K562 (cell line): ENCODE measurements at regions not wholly inside any gene's neighbourhood (a gene's known extent, or its start where the extent isn't known, plus 50 kb on each side); places are given as distances from the start of the nearest gene placed in this dataset.

Experiments
- ATAC-seq: fragments of 200-7000 bp; cut with Tn5 transposase; 3 replicates; pipeline ENCODE4 v1.9.1; 2020; ENCODE audit warnings: moderate library complexity
- BruUV-seq: library from RNA; stranded (reverse); fragments of 400-500 nt; replicated peaks from 2 replicates; lab custom pipeline; 2021; lab: Mats Ljungman, UMichigan
- CTCF ChIA-PET: fragments of 300-600 bp; formaldehyde crosslinking; extraction: SDS; loops from one replicate; lab custom pipeline; 2021; ENCODE audit warnings: low intra/inter-chr PET ratio; lab: Yijun Ruan, JAX
- POLR2A ChIA-PET: fragments of 300-600, 350-650 bp; sonication (Branson Sonifier 250); formaldehyde crosslinking; extraction: SDS; loops from one replicate; lab custom pipeline; 2021; ENCODE audit warnings: antibody characterized with exemption, inconsistent platforms; lab: Yijun Ruan, JAX
- DNase-seq, 4 experiments: peaks; one replicate each; pipeline versions ENCODE4 v3.0.0 to v3.0.0-alpha.2; 2011 to 2018; ENCODE audit warnings: low spot score in 3 of 4, mixed read lengths in 3 of 4; ENCODE audit errors: extremely low read depth in 1 of 4
- FAIRE-seq: peaks from 2 replicates; lab custom pipeline; 2011; peaks lifted over from hg19 to GRCh38; lab: Jason Lieb, UNC
- H2AFZ ChIP-seq: 2 replicates; pipeline ENCODE4 v1.6.0; 2011; ENCODE audit warnings: low read depth, low read length, control low read depth, inconsistent platforms
- H3K27ac ChIP-seq: fragments of 200-600 bp; 3 replicates; pipeline ENCODE4 v1.8.0; 2011; ENCODE audit warnings: low read depth, mild to moderate bottlenecking, control low read depth, inconsistent platforms, low read length, moderate library complexity, mixed read lengths; ENCODE audit errors: extremely low read depth
- H3K27me3 ChIP-seq, 2 experiments: fragments of 300-600 bp in 1 of 2; 2 replicates in 1 of 2; 3 replicates in 1 of 2; pipeline versions ENCODE4 v1.6.0 to v1.8.0; 2011; ENCODE audit warnings: inconsistent platforms in 2 of 2, low read length in 2 of 2, mild to moderate bottlenecking in 1 of 2, mixed read lengths in 1 of 2, moderate library complexity in 1 of 2; ENCODE audit not compliant: control insufficient read depth in 2 of 2, insufficient read depth in 2 of 2
- H3K36me3 ChIP-seq: fragments of 300-600 bp; 3 replicates; pipeline ENCODE4 v1.8.0; 2011; ENCODE audit warnings: mild to moderate bottlenecking, low read length, inconsistent platforms; ENCODE audit not compliant: control insufficient read depth, insufficient read depth
- H3K4me1 ChIP-seq, 2 experiments: fragments of 200-600 bp in 1 of 2; replicated peaks in 1 of 2; 2 replicates in 1 of 2; 3 replicates in 1 of 2; pipeline versions ENCODE4 v1.5.1 to v1.8.0; 2011; ENCODE audit warnings: inconsistent platforms in 2 of 2, low read length in 2 of 2, mild to moderate bottlenecking in 1 of 2, mixed read lengths in 1 of 2, moderate library complexity in 1 of 2; ENCODE audit not compliant: control insufficient read depth in 2 of 2, insufficient read depth in 2 of 2
- H3K4me2 ChIP-seq: 2 replicates; pipeline ENCODE4 v1.6.1; 2011; ENCODE audit warnings: low read length, control low read depth, inconsistent platforms, mixed read lengths; ENCODE audit not compliant: insufficient read depth
- H3K4me3 ChIP-seq: fragments of 200-600 bp; sonication (generic), shearing (Covaris generic); 2 replicates; pipeline ENCODE4 v1.5.1; 2016; ENCODE audit warnings: control low read depth, inconsistent platforms
- H3K79me2 ChIP-seq: fragments of 200-600 bp; 3 replicates; pipeline ENCODE4 v1.8.0; 2011; ENCODE audit warnings: low read length, inconsistent platforms; ENCODE audit not compliant: control insufficient read depth, insufficient read depth
- H3K9ac ChIP-seq, 2 experiments: 2 replicates each; pipeline versions ENCODE4 v1.6.0 to v1.6.1; 2011; ENCODE audit warnings: low read depth in 2 of 2, low read length in 2 of 2, control low read depth in 1 of 2, inconsistent platforms in 1 of 2, mild to moderate bottlenecking in 1 of 2, mixed read lengths in 1 of 2; ENCODE audit not compliant: insufficient read depth in 1 of 2
- H3K9me1 ChIP-seq: one replicate; pipeline ENCODE4 v1.6.0; 2011; ENCODE audit warnings: inconsistent platforms, mild to moderate bottlenecking, low read length, moderate library complexity; ENCODE audit not compliant: control insufficient read depth, insufficient read depth
- H3K9me3 ChIP-seq: replicated peaks from 2 replicates; pipeline ENCODE4 v1.5.1; 2011; ENCODE audit warnings: low read depth, low read length, inconsistent platforms; ENCODE audit not compliant: control insufficient read depth, insufficient read depth
- H4K20me1 ChIP-seq: replicated peaks from 2 replicates; pipeline ENCODE4 v1.6.1; 2011; ENCODE audit warnings: low read length, inconsistent platforms, mixed read lengths; ENCODE audit not compliant: control insufficient read depth, insufficient read depth
- BHLHE40 ChIP-seq: IDR thresholded peaks from 2 replicates; pipeline ENCODE4 v1.6.1; 2011; ENCODE audit warnings: low read length, improper control_type of control experiment
- MYBL2 ChIP-seq, 2 experiments: fragments of 450-650 bp in 1 of 2; sonication (generic) in 1 of 2; formaldehyde crosslinking in 1 of 2; IDR thresholded peaks; 2 replicates each; pipeline versions ENCODE4 v1.6.1 to v1.8.1; 2017 to 2022; ENCODE audit warnings: borderline replicate concordance in 1 of 2, inconsistent platforms in 1 of 2, low read depth in 1 of 2, mild to moderate bottlenecking in 1 of 2, missing genetic modification reagents in 1 of 2, moderate library complexity in 1 of 2
- SMARCE1 ChIP-seq: fragments of 450-650 bp; IDR thresholded peaks from 2 replicates; pipeline ENCODE4 v1.7.1; 2016; ENCODE audit warnings: mild to moderate bottlenecking
- WGBS: fragments of 100-300 bp; shearing (Covaris generic); methylation state at CpG from one replicate; pipeline ENCODE4 v1.1.6; 2016; ENCODE audit warnings: low coverage, mixed read lengths; ENCODE audit not compliant: insufficient coverage; ENCODE audit errors: missing lambda C conversion rate; 5-methylcytosine and 5-hydroxymethylcytosine counted together
- in situ Hi-C: fragments of 300-500 bp; cut with MboI; formaldehyde crosslinking; loops from 4 replicates; pipeline ENCODE4 v1.15.0; 2018; ENCODE audit warnings: inconsistent platforms, mixed read lengths
- intact Hi-C: fragments of 100-400 bp; cut with micrococcal nuclease; formaldehyde crosslinking; loops from 2 replicates; pipeline ENCODE4 v1.14.2; 2022
- TF ChIP-seq, protein P1 (sequence below), 2 experiments: fragments of 200-800 bp in 1 of 2; sonication (Bioruptor generic) in 1 of 2; sonication (generic) in 1 of 2; formaldehyde crosslinking in 1 of 2; IDR thresholded peaks in 1 of 2; conservative IDR thresholded peaks in 1 of 2; 2 replicates each; pipeline versions ENCODE4 v1.5.0 to v1.6.1; 2016 to 2020; ENCODE audit warnings: missing compliant biosample characterization in 1 of 2, missing genetic modification characterization in 1 of 2, missing genetic modification reagents in 1 of 2
- TF ChIP-seq, protein P2 (sequence below): fragments of 200-400 bp; formaldehyde crosslinking; IDR thresholded peaks from 2 replicates; pipeline ENCODE4 v1.6.1; 2017; ENCODE audit warnings: mild to moderate bottlenecking, low read depth, low read length, moderate library complexity

DNA sequence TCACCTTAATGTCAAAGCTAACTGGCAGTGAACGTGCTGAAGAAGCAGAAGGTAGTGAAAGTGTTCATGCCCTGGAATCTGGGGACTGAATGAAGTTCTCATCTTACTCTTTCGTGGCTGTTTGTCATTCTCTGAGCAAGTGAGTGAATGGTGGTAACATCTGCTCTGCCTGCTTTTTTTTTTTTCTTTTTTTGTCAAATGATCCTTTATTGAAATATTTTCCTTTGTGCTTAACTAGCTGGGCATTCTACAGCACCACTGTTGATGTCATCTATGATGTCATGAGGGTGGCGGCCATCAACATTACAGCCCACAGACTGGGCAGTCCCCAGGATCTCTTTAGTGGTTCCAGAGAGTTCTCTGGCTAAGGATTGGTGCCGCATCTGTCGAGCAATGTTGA, 65.2 kb downstream of the RIN2 start:
- H3K79me2 ChIP-seq = no peaks in the 10 kb centered on the region

More for the DNA sequence above, 65.2 kb downstream of the RIN2 start:
- Histone ChIP-seq H3K9me1 (no peaks in the 10 kb centered on the region), H3K27me3 (no peaks in the 10 kb centered on the region), H3K4me1 (no peaks in the 10 kb centered on the region), H3K4me3 (no peak overlapping the region), H3K36me3 (no peaks in the 10 kb centered on the region), H3K27ac (no peak overlapping the region), H2AFZ (no peak overlapping the region), H3K9me3 (no peaks in the 10 kb centered on the region), H3K4me2 (no peak overlapping the region), H4K20me1 (no peaks in the 10 kb centered on the region), H3K9ac (no peak overlapping the region)
- no peak for FAIRE-seq
- ChIA-PET CTCF (no interaction called here), POLR2A (no interaction called here)
- intact Hi-C loops = no loop called here
- no peak for TF ChIP-seq SMARCE1
- TF ChIP-seq, protein P1, sequence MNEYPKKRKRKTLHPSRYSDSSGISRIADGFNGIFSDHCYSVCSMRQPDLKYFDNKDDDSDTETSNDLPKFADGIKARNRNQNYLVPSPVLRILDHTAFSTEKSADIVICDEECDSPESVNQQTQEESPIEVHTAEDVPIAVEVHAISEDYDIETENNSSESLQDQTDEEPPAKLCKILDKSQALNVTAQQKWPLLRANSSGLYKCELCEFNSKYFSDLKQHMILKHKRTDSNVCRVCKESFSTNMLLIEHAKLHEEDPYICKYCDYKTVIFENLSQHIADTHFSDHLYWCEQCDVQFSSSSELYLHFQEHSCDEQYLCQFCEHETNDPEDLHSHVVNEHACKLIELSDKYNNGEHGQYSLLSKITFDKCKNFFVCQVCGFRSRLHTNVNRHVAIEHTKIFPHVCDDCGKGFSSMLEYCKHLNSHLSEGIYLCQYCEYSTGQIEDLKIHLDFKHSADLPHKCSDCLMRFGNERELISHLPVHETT (CRISPR knock-in tag; conservative IDR thresholded peaks at IDR 0.05 in 1 of 2, IDR thresholded peaks at IDR 0.05 in 1 of 2) = no peak
- no peak for TF ChIP-seq BHLHE40
- TF ChIP-seq MYBL2 (IDR thresholded peaks at IDR 0.05; ENCODE audit: low read depth) = no peak
- no peak for TF ChIP-seq MYBL2 (CRISPR knock-in tag; IDR thresholded peaks at IDR 0.05; ENCODE audit: borderline replicate concordance)
- TF ChIP-seq, protein P2, sequence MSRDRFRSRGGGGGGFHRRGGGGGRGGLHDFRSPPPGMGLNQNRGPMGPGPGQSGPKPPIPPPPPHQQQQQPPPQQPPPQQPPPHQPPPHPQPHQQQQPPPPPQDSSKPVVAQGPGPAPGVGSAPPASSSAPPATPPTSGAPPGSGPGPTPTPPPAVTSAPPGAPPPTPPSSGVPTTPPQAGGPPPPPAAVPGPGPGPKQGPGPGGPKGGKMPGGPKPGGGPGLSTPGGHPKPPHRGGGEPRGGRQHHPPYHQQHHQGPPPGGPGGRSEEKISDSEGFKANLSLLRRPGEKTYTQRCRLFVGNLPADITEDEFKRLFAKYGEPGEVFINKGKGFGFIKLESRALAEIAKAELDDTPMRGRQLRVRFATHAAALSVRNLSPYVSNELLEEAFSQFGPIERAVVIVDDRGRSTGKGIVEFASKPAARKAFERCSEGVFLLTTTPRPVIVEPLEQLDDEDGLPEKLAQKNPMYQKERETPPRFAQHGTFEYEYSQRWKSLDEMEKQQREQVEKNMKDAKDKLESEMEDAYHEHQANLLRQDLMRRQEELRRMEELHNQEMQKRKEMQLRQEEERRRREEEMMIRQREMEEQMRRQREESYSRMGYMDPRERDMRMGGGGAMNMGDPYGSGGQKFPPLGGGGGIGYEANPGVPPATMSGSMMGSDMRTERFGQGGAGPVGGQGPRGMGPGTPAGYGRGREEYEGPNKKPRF = no peak
- 0% methylated on average over 3 of the region's 5 CpGs for WGBS
- in situ Hi-C loops = no loop called here
- no TSS peak for BruUV-seq
- no peak for DNase-seq
- ATAC-seq = no peak
